Progenitor cell of endocrine pancreas (in vitro differentiated cells): ENCODE measurements at regions not wholly inside any gene's neighbourhood (a gene's known extent, or its start where the extent isn't known, plus 50 kb on each side); places are given as distances from the start of the nearest gene placed in this dataset.

ENCODE experiments used
- DNase-seq: peaks from one replicate; pipeline ENCODE4 v3.0.0; 2021; ENCODE audit warnings: low spot score; ENCODE audit not compliant: unreplicated experiment
- H3K27ac Mint-ChIP-seq: 2 replicates; pipeline ENCODE4 v1.8.0; 2021; ENCODE audit warnings: mild to moderate bottlenecking, moderate library complexity, mixed read lengths
- H3K27me3 Mint-ChIP-seq: 2 replicates; pipeline ENCODE4 v1.8.0; 2021; ENCODE audit warnings: mixed read lengths
- H3K36me3 Mint-ChIP-seq: 2 replicates; pipeline ENCODE4 v1.8.0; 2022; ENCODE audit warnings: mixed read lengths; ENCODE audit not compliant: insufficient read depth
- H3K4me1 Mint-ChIP-seq: 2 replicates; pipeline ENCODE4 v1.8.0; 2021; ENCODE audit warnings: low read depth, mixed read lengths
- H3K4me3 Mint-ChIP-seq: 2 replicates; pipeline ENCODE4 v1.8.0; 2021; ENCODE audit warnings: low read depth, mild to moderate bottlenecking, moderate library complexity, mixed read lengths
- H3K9me3 Mint-ChIP-seq: 2 replicates; pipeline ENCODE4 v1.8.0; 2021; ENCODE audit warnings: low read depth, mixed read lengths
- TF ChIP-seq, protein P1 (sequence below): fragments of 200-600 bp; sonication (generic); IDR thresholded peaks from one replicate; pipeline ENCODE4 v1.5.0; 2021; ENCODE audit warnings: antibody characterized with exemption, mild to moderate bottlenecking; ENCODE audit not compliant: unreplicated experiment

DNA sequence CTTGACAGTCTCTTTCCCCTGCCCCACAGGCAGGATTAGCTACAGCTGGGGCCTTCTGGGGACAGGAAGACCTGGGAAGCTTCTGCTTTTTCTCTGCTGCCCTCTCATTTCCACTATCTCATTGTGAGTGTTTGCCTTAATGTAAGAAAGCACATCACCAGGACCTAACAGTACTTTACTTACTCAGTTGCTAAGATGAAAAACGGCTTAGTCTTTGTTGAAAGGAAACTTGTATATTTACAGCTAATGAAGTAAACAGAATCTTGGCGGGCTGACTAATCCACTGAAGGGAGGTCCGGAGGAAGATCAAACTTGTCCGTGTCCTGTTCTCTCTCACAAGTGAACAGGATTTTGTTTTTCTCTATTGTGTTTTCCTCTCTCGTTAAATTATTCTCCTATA lies 128.6 kb downstream of the SOD2 start:
- no peak for DNase-seq
- H3K27me3 Mint-ChIP-seq: peaks cover 4% of the 10 kb centered on the region
- H3K27ac Mint-ChIP-seq: no peak overlapping the region
- no peak overlapping the region for H3K4me3 Mint-ChIP-seq
- no peaks in the 10 kb centered on the region for H3K9me3 Mint-ChIP-seq
- no peaks in the 10 kb centered on the region for H3K36me3 Mint-ChIP-seq
- H3K4me1 Mint-ChIP-seq: no peaks in the 10 kb centered on the region
- TF ChIP-seq, protein P1, sequence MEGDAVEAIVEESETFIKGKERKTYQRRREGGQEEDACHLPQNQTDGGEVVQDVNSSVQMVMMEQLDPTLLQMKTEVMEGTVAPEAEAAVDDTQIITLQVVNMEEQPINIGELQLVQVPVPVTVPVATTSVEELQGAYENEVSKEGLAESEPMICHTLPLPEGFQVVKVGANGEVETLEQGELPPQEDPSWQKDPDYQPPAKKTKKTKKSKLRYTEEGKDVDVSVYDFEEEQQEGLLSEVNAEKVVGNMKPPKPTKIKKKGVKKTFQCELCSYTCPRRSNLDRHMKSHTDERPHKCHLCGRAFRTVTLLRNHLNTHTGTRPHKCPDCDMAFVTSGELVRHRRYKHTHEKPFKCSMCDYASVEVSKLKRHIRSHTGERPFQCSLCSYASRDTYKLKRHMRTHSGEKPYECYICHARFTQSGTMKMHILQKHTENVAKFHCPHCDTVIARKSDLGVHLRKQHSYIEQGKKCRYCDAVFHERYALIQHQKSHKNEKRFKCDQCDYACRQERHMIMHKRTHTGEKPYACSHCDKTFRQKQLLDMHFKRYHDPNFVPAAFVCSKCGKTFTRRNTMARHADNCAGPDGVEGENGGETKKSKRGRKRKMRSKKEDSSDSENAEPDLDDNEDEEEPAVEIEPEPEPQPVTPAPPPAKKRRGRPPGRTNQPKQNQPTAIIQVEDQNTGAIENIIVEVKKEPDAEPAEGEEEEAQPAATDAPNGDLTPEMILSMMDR: no peak

DNA sequence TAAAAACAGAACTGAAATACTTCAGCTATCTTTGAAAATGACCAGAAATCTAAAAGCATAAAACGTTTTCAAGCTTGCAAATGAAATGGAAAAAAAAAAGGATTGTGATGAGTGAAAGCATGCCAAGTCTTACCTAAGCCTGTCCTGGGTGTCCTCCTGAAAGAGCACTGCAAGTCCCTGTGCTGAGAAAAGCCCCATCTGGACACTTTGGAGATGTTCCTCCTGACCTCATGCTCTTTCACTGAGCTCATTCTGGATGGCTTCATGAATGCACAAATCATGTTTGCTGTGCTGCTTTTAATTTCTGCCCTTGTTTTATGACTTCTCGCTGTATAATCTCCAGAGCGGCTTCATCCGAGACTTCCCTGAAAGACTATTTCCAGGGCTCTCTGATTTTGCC lies 136.0 kb downstream of the SOD2 start:
- no peak overlapping the region for H3K4me3 Mint-ChIP-seq
- no peaks in the 10 kb centered on the region for H3K4me1 Mint-ChIP-seq
- no peaks in the 10 kb centered on the region for H3K9me3 Mint-ChIP-seq
- TF ChIP-seq, protein P1: no peak
- no peak overlapping the region for H3K27ac Mint-ChIP-seq
- no peaks in the 10 kb centered on the region for H3K36me3 Mint-ChIP-seq
- DNase-seq: no peak
- peaks cover 24% of the 10 kb centered on the region for H3K27me3 Mint-ChIP-seq

DNA sequence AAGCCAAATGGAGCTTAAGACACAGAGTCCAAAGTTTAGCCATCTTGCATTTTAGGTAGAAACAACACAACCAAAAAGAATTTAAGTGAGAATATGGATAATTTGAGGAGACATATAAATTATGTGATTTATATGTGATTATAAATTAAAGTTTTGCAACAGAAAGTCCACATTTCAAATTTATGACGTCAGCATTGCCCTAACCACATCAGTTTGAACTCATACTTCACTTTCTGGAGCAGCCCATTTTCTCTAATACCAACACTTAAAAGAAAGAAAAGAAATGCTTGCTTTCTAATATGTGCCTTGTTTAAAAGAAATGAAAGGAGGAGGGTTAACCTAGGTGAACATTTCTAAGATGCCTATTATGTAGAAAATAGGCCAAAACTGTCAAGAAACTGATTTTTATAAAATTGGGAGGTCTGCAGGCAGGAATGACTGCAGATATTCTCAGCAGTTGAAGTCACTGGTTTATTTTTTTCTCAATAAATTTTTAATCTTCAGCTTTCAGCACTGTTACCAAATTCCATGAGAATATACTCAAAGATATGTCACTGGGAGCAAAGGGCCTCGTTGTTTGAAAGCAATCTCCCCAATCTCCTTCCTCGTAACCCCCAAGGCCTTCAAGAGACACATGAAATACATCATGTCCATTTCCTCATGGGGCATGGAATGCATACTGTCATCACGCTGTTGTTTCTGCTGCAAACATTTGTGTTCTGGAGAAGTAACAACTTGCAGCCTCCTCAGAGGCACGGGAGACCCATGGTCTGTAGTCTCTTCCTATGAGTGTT lies 137.8 kb downstream of the SOD2 start:
- TF ChIP-seq, protein P1: no peak
- Mint-ChIP-seq H3K4me3 (no peak overlapping the region), H3K4me1 (no peaks in the 10 kb centered on the region), H3K27ac (no peak overlapping the region), H3K36me3 (no peaks in the 10 kb centered on the region), H3K27me3 (peaks cover 38% of the 10 kb centered on the region), H3K9me3 (no peaks in the 10 kb centered on the region)
- DNase-seq: no peak

DNA sequence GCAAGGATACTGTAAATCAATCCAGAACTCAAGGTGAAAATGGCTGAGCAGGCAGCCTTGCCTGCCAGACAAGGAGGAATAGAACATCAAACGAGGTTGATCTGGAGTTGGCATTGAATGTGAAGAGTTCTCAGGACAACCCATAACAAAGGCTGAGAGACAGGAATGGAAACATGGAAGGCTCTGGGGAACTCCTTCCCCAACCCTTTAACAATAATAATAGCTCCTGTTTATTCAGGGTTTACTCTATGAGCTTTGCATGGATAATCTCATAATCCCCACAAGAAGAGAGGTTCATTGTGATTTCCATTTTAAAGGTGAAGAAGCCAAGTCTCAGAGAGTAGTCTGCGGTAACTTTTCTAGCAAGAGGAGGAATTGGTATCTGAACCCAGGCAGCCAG lies 151.7 kb downstream of the SOD2 start:
- H3K27ac Mint-ChIP-seq: no peak overlapping the region
- no peak overlapping the region for H3K4me3 Mint-ChIP-seq
- DNase-seq: no peak
- TF ChIP-seq, protein P1: no peak
- H3K36me3 Mint-ChIP-seq: no peaks in the 10 kb centered on the region
- no peaks in the 10 kb centered on the region for H3K9me3 Mint-ChIP-seq
- peaks cover 40% of the 10 kb centered on the region for H3K27me3 Mint-ChIP-seq
- H3K4me1 Mint-ChIP-seq: no peaks in the 10 kb centered on the region

DNA sequence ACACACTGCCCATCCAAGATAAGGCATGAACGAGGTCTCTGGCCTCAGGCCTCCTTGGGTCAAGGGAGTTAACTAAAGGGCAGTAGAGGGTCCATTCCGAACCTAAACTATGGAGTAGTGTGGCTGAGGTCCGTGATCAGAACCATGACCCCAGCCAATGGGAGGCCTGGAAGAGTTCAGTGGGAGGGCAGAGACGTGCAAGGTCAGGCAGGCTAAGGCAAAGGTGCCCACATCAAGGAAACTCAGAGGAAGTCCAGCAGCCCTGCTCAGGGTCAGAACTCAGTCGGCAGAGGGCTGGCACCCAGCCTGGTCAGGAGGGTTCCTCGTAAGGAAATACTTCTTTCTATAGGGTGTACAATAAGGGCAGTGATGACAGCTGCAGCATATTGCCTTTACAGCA lies 152.2 kb downstream of the SOD2 start:
- H3K9me3 Mint-ChIP-seq: no peaks in the 10 kb centered on the region
- DNase-seq: no peak
- H3K36me3 Mint-ChIP-seq: no peaks in the 10 kb centered on the region
- H3K27me3 Mint-ChIP-seq: peaks cover 42% of the 10 kb centered on the region
- no peak overlapping the region for H3K4me3 Mint-ChIP-seq
- TF ChIP-seq, protein P1: no peak
- no peaks in the 10 kb centered on the region for H3K4me1 Mint-ChIP-seq
- no peak overlapping the region for H3K27ac Mint-ChIP-seq
